GM21447 (cell line): ENCODE measurements at regions not wholly inside any gene's neighbourhood (a gene's known extent, or its start where the extent isn't known, plus 50 kb on each side); places are given as distances from the start of the nearest gene placed in this dataset.
"Not testable (repeated sequence)": the region's sequence is repeated elsewhere in the genome, so short reads cannot be mapped to it uniquely, and the experiment has no call there.

ENCODE experiments used
- ATAC-seq: cut with Tn5 transposase; IDR thresholded peaks from one replicate; pipeline ENCODE4 v1.9.1; 2021; ENCODE audit not compliant: unreplicated experiment

DNA sequence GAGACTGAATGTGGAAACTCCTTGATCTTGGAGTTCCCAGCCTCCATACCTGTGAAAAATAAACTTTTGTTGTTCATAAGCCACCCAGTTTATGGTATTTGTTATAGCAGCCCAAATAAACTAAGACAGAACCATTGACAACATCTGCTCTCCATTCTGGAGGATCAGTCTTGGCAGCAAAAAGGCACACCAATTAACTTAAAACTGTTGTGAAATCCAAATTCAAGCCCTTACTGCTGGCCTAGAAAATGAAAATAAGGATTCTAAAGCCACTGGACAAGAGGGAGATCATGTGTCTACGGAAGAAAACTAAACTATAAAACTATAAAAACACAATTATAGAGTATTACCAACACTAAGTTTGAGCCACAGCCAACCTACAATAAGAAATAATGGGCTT lies 172.1 kb upstream of the RNPC3 start:
- no peak for ATAC-seq

DNA sequence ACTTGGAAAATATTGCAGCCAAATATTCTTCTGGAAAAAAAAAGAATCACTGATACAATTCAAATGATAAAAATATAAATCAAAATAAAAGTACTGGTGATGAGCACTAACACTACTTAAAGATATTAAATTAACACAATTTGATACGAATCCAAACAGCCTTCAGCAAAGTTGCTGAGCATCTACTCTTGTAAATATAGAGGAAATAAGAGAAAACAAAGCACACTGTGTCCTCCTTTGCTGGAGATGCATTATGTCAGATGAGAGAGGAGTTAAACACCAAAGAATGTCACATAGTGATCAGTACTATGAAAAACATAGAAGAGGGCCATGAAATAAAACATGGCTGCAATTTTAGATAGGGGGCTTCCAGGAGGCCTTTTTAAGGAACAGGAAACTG lies 177.4 kb upstream of the RNPC3 start:
- ATAC-seq = no peak

DNA sequence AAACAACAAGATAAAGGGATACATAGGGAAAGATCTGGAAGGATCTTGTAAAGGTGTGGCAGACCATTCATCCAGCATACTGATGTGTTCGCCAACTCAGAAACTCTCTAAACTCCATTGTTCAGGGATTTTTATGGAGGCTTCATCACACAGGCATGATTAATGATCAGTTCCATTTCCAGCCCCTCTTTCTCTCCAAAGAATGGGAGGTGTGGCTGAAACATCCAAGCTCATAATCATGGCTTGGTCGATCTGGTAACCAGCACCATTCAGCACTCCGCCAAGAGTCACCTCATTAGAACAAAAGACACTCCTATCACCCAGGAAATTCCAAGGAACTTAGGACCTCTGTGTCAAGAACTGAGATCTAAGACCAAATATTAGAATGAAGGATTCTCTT lies 180.6 kb upstream of the RNPC3 start:
- ATAC-seq = no peak

DNA sequence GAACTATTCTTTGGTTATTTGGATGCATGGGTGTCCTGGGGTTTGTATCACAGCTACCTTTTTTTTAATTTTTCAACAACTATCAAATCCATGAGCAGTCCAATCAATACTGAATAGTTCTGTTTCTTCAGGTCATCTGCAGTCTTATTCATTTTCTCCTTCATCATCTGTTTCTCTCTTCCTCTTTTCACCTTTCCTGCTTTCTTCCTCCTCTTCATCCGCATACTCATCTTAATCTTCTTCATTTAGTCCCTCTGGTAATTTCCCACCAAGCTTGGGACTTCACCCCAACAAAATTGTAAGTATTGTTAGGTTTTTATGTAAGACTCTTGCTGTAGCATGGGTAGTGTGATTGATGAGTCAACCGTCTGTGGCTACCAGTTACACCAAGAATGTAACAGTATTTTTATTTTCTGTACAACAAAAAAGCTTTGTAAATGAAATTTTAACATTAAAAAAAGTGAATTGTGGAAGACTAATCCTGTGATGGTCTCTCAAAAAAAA lies 184.1 kb upstream of the RNPC3 start:
- peak; percentile 45 for ATAC-seq

DNA sequence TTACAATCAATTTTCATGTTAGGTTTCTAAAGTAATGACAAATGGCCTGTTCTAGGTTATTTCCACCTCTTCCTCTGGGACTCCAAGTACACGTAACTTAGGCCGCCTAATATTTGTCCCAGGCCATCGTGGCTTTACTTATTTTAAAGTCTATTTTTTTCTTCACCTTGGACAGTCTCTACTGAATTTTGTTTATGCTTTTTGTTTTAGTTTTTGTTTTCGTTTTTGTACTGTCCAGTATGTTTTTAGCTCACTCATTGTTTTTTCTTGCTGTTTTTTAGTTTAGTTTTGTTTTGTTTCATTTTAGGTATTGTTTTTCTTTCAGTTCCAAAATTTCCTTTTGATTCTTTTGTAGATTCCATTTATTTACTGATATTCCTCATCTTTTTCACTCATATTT lies 187.7 kb upstream of the RNPC3 start:
- no peak for ATAC-seq

DNA sequence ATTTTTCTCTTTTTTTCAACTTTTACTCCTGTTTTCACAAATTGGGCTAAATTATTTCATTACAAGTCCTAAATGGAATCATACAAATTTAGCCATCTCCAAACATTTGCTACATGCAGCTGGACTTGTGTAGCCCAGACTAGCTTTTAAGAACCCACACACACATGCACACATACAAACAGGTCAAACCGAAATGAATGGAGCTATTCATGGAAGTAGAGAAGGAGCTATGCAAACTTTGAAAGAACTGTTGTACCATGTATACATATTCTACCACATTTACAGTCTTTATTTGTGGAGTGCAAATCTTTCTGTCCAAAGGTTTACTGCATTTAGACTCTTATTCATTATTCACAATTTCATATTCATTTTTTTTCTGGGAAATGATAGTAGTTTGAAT lies 189.1 kb upstream of the RNPC3 start:
- ATAC-seq = no peak

DNA sequence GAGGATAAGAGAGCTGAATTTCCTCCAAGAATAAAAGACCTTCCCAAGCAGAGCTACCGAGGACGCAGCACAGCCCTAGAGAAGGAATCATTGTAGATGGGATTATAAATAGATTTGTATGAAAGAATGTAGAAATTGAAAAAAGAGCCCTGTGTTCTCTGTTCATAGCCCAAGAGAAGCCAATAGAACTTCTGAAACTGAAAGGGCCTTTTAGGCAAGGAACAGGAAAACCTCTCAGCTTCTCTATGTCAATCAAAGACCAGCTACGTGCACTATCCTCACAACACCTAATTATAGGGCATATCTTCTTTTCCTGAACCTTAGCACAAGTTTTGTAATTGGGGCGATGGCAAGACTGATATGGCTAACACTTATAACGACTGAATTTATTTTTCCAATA lies 192.4 kb upstream of the RNPC3 start:
- peak; percentile 90 for ATAC-seq

DNA sequence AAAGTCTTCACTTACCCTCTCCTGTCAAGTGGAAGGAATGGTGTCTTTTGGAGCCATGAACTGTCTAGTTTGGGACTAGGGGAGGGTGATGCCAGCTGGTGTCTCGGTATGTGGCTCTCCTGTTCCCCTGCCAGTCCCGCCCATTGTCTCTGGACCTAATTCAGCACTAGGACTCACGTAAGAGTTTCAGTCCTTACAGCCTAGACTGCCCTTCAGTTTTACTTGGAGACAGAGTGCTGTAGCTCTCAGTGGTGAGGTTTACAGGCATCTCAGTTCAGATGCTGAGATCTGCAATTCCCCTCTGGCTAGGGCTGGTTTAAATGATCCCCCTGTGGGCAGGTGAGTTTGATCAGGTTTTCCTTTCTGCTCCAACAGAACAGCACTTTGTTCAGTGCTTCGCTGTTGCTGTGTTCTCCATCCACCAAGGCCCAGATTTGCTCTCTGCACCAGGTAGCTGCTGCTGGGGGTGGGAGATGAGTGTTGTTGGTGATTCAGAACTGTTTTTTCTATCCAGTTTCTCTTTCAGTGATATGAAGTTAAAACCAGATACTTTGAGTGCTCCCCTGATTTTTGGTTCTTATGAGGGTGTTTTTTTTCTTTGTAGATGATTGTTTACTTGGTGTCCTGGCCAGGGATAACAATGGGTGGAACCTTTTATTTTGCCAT lies 198.3 kb upstream of the RNPC3 start:
- no peak for ATAC-seq

DNA sequence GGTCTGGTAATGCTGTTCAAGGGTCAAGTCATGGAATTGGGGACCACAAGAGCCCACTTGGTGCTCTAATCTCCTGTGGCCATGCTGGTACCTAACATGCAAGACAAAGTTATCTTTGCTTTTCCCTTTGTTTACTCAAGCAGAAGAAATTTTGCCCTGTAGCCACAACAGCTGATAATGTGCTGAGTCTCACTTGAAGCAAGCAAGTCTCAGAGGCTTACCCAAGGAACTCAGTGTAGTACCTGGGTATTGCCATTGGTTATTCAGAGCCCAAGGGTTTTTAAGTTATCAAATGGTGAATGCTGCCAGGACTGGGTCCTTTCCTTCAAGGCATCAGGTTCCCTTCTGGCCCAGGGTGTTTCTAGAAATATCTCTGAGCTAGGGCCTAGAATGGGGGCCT lies 198.9 kb upstream of the RNPC3 start:
- ATAC-seq = no peak

DNA sequence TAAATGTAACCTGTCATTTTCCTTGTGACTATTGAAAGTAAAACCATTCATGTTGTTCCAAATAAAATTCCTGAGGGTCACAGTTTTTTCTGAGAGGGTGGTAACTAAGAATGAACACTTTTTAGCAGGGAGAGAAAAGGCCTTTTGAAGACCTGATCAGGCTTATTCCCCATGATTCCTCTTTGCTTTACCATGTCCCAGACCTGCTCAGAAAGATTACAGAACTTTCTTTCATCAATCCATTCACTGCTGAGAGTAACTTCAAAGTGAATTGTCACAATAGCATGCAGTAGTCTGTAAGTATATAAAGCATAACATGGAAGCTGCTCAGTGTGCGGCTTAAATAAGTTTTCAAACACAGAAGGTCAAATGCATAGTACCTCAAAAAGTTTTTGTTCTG lies 201.5 kb upstream of the COL11A1 start:
- no peak for ATAC-seq

DNA sequence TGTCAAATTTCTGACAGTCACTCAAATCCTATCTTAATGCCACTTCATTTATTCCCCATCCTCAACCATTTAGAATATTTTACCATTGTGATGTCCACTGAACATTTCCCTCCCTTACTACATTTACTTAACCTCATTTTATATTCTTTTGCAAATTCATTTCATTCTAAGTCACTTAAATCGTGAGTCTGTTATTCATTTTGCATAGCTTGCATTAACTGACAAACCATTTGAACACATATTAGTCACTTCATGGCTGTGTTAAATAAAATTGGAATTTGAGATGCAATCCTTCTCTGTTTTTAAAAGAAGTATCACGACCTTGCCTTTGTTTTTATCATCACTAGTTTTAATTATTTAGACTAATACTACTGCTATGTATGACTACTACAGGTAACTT lies 199.4 kb upstream of the COL11A1 start:
- ATAC-seq = no peak

DNA sequence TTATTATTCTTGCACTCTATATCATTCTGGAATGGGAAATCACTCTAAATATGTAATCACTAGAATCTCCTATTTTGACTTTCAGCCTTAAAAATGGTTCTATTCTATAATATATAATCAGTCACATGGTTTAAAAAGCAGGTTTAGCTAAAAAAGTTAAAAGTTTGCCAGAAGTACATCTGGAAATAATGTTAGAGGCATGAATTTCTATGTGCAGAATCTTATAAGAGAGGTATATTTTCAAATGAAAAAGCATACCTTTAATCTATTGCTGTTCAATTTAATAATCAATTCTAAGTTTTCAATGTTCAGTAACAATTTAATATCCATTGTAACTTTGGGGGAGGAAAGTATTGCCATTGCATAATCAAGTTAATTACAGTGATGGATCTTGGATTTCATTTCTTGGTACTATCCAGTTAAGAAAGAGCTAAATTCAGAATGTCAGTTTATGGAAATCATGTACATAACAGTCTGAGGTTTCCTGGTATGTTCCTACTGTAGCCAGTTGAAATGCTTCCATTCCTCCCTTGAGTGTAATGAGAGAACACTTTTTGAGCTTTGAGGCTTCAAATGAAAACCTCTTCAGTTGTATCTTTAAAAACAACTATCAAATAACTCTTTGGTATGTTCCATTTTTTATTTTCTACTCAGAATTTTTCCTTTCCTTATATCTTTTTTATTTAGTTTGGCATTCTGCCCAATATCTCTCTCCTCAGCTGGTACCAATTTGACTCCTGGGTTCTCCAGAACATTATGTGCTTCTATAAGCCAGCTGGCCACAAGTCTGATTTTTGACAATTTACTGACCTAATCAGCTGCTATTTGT lies 175.7 kb upstream of the COL11A1 start:
- ATAC-seq = no peak

DNA sequence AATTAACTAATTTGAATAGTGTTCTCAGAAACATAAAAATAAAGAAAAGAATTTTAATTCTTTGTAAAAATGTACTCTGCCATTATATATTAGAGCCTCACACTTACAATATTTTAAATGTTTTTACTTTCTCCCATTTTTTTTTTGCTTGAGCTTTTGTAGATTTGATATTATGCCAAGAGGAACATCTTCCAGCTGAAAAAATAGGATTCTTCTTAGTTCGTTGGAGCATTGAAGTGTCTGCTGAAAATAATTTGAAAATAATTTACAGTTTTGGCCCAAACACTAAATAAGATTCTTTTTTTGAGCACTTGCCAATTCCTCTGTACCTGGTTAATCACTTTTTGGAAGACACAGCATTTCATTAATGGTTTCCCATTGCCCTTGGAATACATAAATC lies 175.0 kb upstream of the COL11A1 start:
- no peak for ATAC-seq

DNA sequence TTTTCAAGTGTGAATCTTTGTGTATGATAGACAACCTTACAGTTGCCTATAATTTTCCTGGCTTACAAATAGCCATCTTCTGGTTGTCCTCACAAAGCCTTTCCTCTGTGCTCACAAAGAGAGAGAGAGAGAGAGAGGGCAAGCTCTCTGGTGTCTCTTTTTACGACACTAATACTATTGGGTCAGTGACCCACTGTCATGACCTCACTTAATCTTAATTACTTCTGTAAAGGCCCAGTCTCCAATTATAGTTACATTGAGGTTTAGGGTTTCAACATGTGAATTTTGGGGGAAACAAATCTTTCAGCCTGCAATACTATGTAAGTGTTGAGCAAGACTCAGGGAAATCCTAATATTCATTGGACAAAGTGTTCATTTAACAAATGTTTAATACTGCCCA lies 167.4 kb upstream of the COL11A1 start:
- ATAC-seq = no peak

DNA sequence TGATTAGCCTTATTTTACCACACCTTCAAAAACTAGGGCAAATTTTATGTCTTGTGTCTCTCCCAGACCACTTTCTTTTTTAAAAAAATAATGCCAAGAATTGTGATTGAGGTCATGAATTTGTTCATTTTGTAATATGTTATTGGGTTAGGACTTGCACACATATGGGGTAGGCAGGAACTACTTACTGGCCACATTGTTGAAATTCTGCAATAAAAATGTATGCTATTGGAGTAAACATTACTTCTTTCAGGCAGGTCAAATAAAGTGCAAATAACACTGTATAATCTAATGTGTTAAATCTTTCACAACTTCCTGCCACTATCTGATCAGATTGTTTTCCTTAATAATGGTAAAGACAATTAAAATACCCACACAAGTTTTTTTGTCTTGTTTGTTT lies 166.6 kb upstream of the COL11A1 start:
- ATAC-seq = no peak

DNA sequence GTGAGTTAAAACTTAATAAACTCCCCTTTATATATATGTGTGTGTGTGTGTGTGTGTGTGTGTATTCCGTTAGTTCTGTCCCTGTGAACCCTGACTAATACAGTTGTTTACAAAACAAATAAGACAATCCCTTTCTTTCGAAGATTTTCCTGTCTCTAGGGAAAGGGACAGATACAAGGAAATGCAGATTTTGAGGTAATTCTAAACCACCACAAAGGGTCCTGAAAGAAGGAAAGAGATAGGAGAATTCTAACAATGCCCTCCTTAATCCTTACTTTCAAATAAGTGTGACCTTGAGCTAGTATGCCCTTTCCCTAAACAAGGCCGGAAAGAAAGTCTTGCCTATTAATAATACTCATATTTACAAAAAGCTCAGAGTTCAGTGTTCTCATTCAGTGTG lies 164.8 kb upstream of the COL11A1 start:
- ATAC-seq = no peak

DNA sequence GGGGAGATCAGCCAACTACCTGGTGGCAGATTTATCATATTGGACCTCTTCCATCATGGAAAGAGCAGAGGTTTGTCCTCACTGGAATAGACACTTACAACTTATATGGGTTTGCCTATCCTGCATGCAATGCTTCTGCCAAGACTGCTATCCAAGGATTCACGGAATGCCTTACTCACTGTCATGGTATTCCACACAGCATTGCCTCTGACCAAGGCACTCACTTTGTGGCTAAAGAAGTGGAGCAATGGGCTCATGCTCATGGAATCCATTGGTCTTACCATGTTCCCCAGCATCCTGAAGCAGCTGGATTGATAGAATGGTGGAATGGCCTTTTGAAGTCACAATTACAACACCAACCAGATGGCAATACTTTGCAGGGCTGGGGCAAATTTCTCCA lies 163.1 kb upstream of the COL11A1 start:
- ATAC-seq = not testable (repeated sequence)

DNA sequence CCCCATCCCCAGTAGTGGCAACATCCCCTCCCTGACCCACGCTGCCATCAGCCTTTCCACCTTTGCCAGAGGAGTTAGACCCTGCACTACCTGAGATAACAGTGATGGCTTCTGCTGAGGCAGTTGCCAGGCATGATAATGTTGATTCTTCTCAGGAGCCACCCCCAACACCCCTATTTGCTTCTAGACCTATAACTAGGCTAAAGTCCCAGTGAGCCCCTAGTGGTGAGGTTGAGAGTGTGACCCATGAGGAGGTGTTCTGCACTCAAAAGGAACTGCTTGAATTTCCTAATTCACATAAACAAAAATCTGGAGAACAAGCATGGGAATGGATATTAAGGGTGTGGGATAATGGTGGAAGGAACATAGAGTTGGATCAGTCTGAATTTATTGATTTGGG lies 159.6 kb upstream of the COL11A1 start:
- ATAC-seq = no peak

DNA sequence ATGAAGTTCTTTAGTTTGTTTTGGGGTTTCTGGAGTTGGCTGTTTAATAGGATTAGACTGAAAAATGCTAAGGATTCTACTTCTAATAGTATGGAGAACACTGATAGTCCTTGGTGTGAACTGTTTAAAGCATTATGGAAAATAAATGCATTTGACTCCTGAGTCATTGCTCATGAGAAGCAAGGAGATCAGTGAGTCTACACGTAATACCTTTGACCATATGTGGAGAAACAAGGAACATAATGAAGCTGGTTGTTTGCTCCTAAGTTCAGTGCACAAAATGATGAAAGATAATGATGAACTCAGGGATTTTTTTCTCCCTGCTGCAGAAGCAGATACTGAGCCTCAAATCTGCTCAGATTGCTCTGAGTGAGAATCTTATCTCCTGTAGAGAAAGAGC lies 158.9 kb upstream of the COL11A1 start:
- ATAC-seq = no peak

DNA sequence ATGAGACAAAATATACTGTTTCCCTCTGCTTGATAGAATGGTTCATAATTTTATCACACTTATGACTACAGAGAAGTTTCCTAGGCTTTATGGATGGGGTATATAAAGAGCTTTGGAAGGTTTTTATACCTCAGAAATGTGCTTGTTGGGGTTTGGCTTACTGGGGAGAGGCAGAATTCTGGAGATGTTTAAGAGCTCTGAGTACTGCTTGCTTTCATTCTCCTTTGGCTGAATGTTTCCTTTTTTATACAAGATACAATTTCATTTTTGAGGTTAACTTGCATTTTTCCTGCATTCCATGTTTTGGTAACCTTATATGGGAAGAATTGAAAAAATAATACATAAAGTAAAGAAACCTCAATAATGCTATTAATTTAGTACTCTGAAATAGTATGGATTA lies 157.7 kb upstream of the COL11A1 start:
- no peak for ATAC-seq

DNA sequence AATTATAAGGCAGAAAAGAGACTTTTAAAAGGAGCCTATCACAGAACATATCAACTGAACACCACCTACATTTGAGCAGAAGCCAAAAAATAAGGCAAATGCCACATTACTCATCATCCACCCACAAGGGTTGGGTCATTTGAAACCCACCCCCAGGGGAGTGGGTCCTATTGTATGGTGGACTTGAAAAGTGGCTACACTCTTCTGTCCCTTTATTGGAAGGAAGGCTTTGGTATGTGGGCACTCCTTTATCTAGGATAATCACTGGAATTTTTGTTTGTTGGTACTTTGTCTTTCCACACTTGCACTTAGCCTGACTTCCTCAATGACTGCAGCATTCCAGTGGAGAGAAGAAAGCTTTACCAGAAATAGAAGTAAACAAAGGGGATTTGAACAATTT lies 157.2 kb upstream of the COL11A1 start:
- no peak for ATAC-seq

DNA sequence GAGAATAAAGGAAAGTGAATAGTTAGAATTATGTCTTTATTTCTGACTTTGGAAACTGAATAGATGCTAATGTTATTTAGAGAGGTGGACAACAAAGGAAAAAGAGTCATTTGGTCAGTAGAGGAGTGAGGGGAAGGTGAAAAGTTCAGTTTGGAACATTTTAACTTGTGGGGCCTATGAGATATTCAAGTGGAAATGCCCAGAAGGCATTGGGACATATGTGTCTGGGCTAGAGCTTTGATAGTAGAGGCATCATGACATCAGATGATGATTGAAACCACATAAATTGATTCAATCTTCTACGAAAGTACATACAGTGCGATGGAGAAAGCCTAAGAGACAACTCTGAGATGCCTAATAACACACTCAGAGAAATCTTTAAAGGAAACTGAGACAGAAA lies 151.7 kb upstream of the COL11A1 start:
- no peak for ATAC-seq

DNA sequence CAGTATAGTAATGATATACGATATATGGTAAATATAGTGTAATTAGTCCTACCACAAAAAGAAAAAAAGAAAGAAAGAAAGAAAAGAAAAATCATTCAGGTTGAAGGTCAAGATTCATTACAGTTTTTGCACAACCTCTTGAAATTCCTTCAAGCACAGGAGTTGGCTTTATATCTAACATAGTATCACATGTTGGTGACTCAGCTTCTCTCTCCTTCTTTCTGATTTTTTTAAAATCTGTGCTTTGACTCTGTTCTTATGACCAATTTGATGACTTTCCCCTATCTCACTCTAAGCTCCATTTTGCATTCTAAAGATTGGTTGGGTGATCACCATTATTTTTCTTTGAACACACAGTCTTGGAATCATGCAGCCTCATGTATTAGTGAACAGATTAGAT lies 148.2 kb upstream of the COL11A1 start:
- no peak for ATAC-seq
